Sigmoid colon (tissue), 4 donors: ENCODE measurements at regions not wholly inside any gene's neighbourhood (a gene's known extent, or its start where the extent isn't known, plus 50 kb on each side); places are given as distances from the start of the nearest gene placed in this dataset.

ENCODE experiments used
- POLR2A ChIP-seq, 2 donors: fragments of 450-650 bp; IDR thresholded peaks; one replicate each; pipeline ENCODE4 v1.6.1; 2016; ENCODE audit warnings: antibody characterized with exemption in 2 of 2, mild to moderate bottlenecking in 2 of 2, moderate library complexity in 2 of 2
- POLR2AphosphoS5 ChIP-seq, 4 donors: sonication (generic); formaldehyde crosslinking; IDR thresholded peaks; one replicate each; pipeline ENCODE4 v1.6.1; 2017; ENCODE audit warnings: antibody characterized with exemption in 4 of 4
- TF ChIP-seq, protein P1 (sequence below), 4 experiments: fragments of 450-650 bp in 3 of 4; fragments of 200-600 bp in 1 of 4; IDR thresholded peaks; one replicate each; pipeline ENCODE4 v1.5.1; 2016 to 2019; ENCODE audit warnings: antibody characterized with exemption in 4 of 4, mild to moderate bottlenecking in 3 of 4, moderate library complexity in 2 of 4

DNA sequence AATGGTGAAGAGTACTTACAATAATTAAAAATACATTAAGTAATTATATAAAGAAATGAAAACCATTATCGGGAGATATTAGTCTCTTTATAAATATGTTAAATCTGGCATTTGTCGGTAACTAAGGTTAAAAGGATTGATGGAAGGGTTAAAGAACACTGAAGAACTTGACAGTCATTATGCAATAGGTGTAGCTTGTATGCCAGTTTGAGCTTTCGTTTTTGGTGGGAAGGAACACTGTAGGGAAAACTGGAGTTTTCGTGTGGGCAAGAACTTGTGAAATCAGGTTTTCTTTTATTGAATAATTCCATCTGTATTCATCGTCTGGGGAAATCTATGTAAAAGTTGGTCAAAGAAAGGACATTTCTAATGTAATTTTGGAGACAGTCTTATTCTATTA is 142.3 kb downstream of the DMRTA1 start:
- TF ChIP-seq, protein P1, sequence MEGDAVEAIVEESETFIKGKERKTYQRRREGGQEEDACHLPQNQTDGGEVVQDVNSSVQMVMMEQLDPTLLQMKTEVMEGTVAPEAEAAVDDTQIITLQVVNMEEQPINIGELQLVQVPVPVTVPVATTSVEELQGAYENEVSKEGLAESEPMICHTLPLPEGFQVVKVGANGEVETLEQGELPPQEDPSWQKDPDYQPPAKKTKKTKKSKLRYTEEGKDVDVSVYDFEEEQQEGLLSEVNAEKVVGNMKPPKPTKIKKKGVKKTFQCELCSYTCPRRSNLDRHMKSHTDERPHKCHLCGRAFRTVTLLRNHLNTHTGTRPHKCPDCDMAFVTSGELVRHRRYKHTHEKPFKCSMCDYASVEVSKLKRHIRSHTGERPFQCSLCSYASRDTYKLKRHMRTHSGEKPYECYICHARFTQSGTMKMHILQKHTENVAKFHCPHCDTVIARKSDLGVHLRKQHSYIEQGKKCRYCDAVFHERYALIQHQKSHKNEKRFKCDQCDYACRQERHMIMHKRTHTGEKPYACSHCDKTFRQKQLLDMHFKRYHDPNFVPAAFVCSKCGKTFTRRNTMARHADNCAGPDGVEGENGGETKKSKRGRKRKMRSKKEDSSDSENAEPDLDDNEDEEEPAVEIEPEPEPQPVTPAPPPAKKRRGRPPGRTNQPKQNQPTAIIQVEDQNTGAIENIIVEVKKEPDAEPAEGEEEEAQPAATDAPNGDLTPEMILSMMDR (IDR thresholded peaks at IDR 0.05), result no peak
- TF ChIP-seq POLR2A (IDR thresholded peaks at IDR 0.05), result no peak
- TF ChIP-seq POLR2AphosphoS5 (IDR thresholded peaks at IDR 0.05), result no peak
